ENCODE measurements at regions not wholly inside any gene's neighbourhood (a gene's known extent, or its start where the extent isn't known, plus 50 kb on each side); places are given as distances from the start of the nearest gene placed in this dataset.

DNA sequence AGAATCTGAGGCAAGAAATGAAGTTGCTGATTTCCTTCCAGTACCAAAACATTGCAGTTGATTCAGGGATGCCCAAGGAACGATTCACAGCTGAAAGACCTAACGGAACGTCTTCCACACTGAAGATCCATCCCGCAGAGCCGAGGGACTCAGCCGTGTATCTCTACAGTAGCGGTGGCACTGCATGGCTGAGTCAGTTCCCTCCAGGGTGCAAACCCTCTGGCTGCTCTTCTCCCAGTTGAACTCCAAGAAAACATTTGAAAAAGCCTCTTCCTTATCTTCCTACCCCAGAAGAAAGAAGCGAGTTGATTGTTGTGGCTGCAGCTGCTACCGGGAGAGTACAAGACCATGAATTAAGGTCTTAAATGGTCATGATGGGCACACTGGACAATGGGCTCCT is 147.1 kb upstream of the PRSS1 start:
- TF ChIP-seq, protein P1, sequence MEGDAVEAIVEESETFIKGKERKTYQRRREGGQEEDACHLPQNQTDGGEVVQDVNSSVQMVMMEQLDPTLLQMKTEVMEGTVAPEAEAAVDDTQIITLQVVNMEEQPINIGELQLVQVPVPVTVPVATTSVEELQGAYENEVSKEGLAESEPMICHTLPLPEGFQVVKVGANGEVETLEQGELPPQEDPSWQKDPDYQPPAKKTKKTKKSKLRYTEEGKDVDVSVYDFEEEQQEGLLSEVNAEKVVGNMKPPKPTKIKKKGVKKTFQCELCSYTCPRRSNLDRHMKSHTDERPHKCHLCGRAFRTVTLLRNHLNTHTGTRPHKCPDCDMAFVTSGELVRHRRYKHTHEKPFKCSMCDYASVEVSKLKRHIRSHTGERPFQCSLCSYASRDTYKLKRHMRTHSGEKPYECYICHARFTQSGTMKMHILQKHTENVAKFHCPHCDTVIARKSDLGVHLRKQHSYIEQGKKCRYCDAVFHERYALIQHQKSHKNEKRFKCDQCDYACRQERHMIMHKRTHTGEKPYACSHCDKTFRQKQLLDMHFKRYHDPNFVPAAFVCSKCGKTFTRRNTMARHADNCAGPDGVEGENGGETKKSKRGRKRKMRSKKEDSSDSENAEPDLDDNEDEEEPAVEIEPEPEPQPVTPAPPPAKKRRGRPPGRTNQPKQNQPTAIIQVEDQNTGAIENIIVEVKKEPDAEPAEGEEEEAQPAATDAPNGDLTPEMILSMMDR (IDR thresholded peaks at IDR 0.05), result no peak
- no peak for TF ChIP-seq POLR2A (IDR thresholded peaks at IDR 0.05)
